AG08395 (cell line): ENCODE measurements at regions not wholly inside any gene's neighbourhood (a gene's known extent, or its start where the extent isn't known, plus 50 kb on each side); places are given as distances from the start of the nearest gene placed in this dataset.

ENCODE experiments used
- DNase-seq: peaks from one replicate; pipeline ENCODE4 v3.0.0; 2012; ENCODE audit warnings: mixed read lengths, low spot score

DNA sequence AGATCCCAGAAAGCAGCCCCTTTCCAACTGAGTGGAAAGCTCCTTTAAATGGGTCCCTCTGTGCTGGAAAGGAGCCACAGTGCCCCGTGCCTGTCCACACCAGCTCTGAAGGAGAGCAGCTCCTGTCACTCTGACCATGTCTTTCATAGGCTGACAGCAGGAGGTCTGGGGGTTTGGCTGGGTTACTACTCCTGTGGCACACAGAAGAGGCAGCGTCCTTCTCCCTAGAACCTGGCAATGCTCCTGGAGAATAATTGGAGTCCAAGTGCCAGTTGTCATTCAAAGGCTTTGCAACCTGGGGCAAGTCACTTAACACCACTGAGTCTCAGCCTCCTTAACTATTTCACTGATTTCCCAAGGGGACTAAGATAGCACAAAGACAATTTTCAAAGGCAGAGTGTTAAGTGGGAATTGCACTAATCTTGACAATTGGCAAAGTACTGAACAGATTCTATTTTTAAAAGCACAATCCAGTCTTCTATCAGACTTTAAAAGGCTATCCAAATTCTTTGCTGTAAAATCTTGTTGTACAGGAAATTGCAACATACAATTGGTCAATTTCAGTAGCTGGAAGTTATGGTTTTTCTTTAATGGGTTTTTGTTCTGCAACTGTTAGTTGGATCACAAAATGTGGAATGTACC is 457.2 kb downstream of the KIF16B start:
- DNase-seq, result no peak

DNA sequence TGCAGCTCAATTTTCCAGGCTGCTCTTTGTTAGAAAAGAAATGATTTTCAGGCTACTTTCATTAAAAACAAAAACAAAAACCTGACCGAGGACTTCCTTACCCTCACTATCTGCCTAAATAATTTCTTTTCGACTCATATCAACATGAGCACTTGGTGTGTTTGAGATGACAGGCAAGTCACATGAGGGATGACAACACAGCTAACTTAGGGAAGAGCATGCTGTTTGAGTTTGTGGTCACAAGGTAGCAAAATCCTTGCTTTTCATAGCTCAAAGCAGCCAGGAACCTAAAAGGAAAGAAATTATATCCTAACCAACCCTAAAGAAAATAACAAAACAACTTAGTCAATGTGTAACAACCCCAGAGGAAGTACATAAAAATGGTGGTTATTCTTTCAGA is 459.5 kb downstream of the KIF16B start:
- no peak for DNase-seq

DNA sequence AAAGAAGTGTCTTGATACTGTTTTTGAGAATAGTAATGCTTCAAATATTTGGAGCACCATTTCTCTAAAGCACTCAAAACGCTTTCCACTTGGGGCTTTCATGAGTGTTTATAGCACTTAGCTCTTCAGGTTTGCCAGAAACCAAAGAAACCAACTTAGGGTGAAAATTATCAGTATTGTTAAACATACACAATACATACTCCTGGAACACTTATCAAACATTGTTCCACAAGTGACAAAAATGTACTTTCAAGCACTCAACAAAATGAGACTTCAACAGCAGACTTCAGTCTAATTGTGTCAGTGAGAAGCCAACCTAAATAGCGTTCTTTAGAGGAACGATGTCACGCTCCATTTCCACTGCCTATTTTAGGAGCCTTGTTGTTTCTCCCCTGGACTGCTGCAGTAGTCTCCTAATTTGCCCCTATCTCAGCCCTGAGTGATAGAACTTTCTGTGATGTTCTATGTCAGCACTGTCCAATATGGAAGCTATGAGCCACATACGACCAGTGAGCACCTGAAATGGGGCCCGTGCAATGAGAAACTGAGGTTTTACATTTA is 461.3 kb downstream of the KIF16B start:
- DNase-seq, result no peak

DNA sequence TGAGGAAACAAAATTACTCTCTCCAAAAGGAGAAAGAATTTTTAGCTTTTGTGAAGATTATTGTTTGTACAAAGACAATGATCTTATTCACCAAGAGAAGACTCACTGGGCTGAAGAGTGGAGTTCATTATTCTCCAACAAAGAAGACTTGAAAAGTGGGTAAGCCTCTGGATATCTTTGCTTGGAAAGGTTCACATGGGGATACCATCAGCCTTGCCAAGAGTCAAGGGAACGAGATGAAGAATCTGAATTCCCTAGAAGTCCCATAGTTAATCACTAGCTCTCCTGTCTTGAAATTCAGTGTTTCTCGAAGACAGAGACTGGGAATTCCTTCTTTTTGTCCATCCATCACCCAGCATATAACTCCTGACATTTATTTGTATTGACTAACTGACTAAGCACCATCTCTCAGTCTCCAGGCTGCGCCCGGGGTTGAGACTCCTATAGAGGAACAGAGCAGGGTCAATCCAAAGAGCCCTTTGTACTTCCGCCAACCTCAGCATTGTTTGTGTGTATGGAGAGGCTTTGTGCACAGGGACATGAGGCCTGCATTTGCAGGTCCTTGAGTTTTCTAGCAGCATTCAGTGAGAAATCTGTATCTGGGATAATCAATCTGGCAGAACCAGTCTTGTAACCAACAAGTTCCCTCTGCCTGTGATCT is 461.9 kb downstream of the KIF16B start:
- DNase-seq, result no peak

DNA sequence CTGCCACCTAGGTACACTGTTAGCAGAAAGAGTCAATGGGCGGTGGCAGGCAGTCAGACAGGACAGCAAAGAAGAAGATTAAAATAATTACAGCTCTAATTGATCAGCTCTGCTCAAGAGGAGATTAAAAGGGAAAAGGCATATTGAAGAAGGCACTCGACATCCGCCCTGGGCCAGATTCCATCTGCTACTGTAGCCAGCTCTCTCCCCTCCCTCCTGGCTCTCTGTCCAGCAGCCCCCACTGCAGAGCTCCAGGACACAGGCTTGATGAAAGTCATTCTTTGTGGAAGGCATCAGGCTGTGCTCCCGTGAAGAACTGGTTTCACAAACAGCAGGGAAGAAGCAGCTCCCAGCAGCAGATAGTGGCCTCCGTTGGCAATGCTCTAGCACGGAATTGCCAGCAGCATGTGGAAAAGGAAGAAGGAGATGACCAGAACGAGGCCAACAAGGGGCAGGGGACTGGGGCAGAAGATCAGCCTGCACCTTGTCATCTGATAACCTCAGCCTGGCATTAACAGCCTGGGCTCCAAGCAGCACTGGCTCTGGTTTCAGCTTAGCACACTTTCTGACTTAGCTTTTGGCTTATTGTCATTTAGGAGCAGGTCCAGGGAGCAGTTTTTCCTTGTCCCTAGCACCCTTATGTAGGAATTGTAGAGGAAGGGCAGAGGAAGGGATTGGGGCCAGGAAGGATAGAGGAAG is 465.9 kb downstream of the KIF16B start:
- DNase-seq, result no peak

DNA sequence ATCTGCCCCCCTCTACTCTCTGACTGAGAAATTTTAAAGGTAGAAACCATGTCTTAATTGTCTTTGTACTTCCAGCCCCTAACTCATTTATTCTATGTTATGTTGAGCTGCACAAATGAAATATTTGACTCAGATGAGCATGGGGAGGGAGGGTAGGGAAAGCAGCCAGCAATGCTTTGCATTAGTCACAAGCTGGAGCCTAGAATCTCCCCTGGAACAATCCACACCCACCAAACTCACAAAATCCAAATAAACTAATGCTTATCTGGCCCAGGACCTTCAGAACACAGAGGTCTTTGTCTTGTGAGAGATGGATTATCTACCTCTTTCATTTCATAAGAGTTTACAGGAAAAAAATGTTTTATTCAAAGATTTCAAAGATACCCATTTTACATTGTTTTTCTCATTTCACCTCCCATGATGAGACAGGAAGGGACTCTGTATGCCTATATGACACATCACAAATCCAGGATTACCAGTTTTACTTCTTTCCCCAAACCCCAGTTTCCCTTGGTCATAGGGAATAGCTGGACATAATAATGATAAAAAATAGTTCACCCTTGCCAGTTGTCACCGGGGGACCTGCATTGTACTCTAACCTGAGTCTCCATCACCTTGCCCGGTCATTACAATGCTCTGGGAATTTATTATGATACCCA is 466.9 kb downstream of the KIF16B start:
- peak; percentile 51 for DNase-seq

DNA sequence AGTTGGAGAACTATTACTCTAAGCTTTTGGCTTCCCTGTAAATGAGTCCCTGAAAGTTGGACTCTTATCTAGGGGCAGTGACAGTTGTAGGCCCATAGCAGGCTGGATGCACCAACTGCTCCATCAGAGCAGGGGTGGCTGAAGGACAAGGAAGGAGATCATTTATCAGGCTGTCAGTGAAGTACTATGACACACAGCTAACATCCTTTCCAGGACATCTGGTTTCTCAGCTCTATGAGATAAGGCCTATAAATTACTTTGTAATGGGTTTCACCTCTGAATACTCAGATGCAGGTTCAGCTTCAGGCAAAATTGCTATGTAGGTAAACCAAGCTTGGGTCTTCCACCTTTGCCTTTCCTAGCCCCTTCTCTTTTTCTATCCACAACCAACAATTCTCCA is 468.5 kb downstream of the KIF16B start:
- DNase-seq, result no peak
